GM21447 (cell line): ENCODE measurements at regions not wholly inside any gene's neighbourhood (a gene's known extent, or its start where the extent isn't known, plus 50 kb on each side); places are given as distances from the start of the nearest gene placed in this dataset.
"Not testable (repeated sequence)": the region's sequence is repeated elsewhere in the genome, so short reads cannot be mapped to it uniquely, and the experiment has no call there.

ENCODE experiments used
- ATAC-seq: cut with Tn5 transposase; IDR thresholded peaks from one replicate; pipeline ENCODE4 v1.9.1; 2021; ENCODE audit not compliant: unreplicated experiment

DNA sequence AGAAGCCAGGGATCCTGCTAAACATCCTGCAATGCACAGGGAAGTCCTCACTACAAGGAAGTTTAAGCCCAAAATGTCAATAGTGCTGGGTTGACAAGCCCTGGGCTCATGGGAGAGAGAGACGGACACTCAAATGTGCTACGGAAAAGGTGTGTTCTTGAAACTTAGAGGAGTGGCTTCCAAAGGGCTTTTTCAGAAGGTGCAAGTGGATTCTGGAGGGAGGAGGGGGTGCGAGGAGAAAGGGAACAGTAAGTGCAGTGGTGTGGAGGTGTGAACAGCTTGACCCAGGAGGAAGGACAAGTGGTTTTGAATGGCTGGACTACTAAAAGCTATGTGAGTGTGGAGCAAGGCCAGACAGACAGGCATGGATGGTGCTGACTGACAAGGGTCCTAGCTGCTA, 50.4 kb upstream of the CECR2 start:
- no peak for ATAC-seq

DNA sequence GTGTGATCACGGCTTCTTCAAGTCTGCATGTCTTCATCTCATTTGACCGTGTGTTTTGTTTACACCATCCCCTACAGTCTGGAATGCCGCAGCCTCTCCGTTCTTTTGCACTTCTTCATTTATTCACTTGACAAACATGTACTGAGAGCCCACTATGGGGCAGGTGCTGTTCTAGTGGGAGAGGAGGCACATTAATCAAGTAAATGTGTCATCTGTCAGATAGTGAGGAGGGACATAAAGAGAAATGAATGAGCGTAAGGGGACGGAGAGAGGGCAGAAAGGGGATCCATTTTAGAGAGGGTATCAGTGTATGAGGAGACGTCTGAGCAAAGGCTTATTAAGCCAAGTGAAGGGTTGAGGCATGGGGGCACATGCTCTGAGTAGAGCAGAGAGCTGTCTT, 54.0 kb upstream of the CECR2 start:
- ATAC-seq: no peak

DNA sequence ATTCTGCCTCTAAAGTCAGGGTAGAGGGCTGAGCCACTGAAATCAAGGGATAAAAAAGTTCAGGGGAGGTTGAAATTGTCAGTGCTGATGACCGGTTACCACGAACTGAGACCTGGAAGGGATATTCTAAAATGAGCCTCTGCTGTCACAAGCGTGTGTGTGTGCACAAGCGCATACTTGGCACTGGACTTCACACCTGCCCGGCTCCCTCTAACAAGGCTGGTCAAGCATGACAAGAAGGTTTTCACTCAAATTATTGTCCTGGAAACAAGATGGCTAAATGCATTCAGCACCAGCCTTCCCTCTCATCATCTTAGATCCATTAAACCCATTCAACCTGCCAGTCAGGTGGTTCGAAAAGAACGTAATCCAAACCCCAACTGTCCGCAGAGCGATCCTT, 54.8 kb upstream of the CECR2 start:
- ATAC-seq: no peak

DNA sequence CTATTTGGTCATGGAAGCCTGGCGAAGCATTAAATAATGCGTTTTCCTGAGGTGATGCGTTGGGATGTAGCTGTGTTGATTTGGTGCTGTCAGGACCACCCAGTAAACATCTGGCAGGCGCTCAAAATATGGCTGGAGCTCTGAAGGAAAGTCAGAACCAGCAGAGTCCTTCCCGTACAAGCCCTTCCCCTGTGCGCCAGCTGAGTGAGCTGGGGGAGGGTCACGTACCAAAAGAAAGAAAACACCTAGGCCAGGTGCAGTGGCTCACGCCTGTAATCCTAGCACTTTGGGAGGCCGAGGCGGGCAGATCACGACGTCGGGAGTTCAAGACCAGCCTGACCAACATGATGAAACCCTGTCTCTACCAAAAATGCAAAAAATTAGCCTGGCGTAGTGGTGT, 55.6 kb upstream of the CECR2 start:
- ATAC-seq: no peak

DNA sequence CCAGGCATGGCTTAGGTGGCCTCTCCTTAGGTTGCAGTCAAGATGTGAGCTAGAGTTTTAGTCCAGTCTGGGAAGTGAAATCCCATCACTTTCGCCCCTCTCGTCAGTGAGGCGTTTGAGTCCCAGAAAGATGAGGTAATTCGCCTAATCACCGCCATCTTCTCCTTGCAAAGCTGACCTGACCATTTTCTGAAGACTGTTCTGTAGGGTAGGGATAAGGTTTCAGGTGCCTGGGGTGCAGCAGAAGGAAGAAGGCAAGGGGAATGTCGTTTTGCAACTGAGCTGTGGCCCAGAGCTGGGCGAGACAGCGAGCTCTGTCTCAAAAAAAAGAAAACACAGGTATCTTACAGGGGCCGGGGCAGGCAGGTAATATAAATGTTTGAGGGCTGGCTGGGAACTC, 61.7 kb upstream of the CECR2 start:
- ATAC-seq: no peak

DNA sequence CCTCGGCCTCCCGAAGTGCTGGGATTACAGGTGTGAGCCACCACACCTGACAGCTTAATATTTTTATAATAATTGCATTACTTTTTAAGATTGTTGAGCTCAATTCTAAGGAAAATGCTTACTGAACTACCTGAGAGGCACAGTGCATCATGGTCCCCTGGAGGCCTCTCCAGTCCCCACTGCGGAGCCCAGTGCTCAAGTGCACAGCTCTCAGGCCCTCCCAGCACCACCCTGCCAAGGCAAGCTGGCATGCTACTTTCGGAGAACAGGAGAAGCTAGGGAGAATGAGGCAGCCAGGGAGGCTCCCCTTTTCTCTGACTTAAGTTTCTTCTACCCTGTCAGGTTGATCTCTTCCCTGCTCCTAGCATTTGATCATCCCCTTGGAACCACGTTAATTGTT, 64.2 kb upstream of the CECR2 start:
- ATAC-seq: no peak

DNA sequence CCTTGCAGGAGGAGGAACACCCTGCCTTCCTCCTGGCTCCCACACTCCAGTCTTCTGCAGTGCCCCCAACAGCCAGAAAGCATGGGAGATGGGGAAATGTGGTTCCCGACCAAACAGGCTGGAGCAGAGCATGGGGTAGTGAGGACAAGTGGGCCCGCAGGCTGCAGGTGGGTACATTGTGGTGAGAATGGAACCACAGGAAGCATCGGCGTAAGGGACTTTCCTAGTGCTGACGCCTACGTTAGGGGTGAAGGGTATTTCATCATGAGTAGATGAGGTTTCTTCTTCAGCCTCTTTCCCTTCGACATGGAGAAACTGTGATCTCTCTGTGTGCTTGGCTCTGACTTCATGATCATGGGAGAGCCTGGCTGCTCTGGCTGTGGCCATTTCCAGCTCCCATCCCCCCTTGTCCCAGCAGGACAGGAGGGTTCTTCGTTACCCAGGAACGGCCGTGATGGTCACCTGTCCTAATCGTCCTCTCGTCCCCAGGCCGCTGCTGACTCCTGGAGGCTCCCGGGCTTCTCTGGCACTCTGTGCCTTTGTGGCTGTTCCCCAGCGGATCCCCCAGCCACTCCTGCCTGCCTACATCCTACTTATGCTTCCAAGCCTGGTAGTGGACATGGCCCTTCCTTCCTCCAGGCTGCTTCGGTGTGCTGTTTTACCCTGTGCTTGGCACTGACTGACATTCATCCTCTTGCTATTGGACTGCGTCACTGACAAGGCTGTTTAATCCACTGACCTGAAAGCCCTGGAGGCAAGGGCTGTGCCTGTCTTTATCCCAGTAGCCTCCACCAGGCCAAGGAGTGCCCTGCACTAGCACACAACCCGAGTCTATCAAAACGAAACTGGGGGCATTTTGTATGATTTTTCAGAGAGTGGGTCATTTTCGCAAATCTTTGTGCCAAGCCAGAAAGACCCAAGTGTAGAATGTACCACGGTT, 65.2 kb upstream of the CECR2 start:
- ATAC-seq: peak; percentile 76

DNA sequence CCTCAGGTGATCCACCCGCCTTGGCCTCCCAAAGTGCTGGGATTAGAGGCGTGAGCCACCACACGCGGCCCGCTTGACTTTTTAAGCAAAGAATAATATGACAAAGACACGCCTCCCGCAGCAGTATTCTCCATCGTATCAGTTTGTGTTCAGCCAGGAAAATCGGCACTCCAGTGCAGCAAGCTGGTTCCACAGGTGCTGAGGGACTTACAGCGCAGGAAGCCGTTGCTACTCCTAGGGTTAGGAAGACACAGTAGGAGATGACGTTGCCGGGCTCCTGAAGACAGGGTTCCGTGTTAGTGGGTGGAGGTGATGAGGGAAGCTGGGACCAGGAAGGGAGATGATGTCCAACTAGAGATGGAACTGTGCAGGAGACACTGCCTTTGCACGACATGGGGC, 65.8 kb upstream of the CECR2 start:
- ATAC-seq: no peak

DNA sequence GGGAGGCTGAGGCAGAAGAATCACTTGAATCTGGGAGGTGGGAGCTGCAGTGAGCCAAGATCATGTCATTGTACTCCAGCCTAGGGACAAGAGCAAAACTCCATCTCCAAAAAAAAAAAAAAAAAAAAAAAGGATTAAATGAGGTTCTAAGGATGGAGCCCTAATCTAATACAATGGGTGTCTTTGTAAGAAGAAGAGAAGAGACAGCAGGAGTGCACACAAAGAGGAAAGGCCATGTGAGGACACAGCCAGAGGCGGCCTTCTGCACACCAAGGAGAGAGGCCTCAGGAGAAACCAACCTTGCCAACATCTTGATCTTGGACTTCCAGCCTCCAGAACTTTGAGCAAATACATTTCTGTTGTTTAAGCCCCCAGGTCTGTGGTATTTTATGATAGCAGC, 66.6 kb upstream of the CECR2 start:
- ATAC-seq: no peak

DNA sequence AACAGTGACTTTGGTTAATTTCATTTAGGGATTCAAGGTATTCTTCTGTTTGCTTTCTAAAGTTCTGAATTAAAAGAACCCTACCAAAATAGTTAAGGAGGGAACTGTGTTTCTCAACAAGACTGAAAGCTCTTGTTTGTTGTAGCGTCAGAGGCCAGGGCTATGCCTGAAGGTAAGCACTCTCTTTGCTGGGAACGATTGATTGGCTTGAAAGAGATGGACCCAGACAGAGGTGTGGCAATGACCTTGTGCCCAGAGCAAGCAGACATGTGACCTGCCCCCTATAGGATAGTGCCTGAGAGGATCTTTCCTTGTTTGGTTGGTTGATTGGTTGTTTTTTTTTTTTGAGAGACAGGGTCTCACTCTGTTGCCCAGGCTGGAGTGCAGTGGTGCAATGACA, 68.3 kb upstream of the CECR2 start:
- ATAC-seq: no peak

DNA sequence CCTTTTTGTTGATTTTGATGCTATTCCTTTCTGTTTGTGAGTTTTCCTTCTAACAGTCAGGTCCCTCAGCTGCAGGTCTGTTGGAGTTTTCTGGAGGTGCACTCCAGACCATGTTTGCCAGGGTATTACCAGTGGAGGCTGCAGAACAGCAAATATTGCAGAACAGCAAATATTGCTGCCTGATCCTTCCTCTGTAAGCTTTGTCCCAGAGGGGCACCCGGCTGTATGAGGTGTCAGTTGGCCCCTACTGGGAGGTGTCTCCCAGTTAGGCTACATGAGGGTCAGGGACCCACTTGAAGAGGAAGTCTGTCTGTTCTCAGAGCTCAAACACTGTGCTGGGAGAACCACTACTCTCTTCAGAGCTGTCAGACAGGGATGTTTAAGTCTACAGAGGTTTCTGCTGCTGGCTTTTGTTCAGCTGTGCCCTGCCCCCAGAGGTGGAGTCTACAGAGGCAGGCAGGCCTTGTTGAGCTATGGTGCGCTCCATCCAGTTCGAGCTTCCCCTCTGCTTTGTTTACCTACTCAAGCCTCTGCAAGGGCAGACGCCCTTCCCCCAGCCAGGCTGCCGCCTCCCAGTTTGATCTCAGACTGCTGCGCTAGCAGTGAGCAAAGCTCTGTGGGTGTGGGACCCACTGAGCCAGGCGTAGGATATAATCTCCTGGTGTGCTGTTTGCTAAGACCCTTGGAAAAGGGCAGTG, 70.3 kb upstream of the CECR2 start:
- not testable (repeated sequence) for ATAC-seq

DNA sequence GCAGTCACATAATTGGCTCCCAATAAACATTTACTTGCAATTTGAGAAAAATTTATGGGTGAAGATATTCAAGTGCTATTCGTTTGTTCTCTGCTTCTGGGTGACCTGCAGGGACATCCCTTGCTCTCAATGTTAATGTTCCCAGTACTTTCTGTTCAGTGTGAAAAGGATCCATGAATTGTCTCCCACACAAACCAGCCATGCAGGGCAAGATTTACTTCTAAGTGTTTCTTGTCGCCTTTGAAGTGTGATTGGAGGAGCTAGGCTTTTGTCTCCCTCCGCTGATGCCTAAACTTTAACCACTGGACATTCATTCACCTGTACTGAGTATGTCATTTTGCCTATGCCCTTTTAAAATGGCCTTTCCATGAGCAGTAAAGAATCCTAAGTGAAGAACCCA, 66.4 kb upstream of the ADA2 start:
- no peak for ATAC-seq

DNA sequence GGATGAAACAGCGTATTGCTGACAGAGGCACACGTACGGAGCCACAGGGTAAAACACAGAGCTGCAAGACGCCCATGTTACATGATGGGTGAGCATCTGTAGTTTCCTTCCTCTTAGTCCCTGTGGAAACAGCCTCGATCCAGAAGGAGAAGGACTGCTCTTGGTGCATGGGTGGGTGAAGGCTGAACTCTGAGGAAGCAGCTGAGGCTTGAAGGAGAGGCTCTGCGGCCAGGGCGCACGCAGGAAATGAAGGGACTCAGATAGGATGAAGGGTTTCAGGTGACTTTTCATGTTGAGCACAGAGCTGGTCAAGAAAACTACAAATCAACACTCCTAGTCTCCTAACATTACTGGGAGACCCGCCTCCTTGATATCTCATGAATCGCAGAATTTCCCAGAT, 65.7 kb upstream of the ADA2 start:
- ATAC-seq: no peak

DNA sequence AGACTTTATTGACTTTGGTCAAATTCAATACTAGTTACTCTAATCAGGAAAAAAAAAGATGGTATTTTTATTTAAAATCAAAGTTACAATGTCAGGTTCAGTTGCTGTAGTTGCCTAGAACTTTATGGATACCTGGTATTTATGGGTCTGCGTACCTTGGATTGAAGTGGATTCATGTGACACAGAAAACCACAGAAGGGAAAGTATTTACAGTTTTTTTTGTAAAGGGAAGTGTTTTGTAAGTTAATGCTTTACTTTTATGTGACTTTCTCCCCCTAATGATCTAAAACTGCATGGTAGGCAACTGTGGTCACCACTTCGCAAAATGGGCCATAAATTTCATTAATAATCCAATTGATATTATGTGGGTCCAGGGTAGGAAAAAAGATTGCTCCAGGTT, 65.2 kb upstream of the ADA2 start:
- ATAC-seq: no peak

DNA sequence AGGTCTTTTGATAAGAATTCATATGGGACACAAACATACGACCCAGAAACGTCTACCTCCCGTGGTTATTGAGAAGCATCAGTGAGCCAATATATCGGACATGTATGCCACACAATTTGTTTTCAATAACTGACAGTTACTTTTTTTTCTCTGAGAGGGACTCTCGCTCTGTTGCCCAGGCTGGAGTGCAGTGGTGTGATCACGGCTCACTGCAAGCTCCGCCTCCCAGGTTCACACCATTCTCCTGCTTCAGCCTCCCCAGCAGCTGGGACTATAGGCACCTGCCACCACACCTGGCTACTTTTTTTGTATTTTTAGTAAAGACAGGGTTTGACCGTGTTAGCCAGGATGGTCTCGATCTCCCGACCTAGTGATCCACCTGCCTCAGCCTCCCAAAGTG, 64.6 kb upstream of the ADA2 start:
- not testable (repeated sequence) for ATAC-seq

DNA sequence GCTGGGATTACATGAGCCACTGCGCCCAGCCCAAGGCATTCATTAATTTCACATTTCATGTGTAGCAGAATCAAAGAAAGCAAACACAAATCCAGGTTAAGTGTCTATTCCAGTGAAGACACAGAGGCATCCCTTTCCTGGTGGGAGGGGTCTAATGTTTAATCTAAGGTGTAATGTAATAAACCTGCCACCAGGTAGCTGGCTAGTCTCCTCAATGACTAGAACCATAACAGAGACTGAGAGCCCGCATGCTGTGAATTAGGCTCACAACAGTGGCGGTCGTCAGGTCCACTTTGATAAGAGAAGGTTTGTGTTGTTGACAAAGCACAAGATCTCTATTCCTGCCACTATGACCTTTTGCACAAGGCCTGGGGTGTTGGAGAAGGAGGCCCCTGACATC, 64.2 kb upstream of the ADA2 start:
- no peak for ATAC-seq

DNA sequence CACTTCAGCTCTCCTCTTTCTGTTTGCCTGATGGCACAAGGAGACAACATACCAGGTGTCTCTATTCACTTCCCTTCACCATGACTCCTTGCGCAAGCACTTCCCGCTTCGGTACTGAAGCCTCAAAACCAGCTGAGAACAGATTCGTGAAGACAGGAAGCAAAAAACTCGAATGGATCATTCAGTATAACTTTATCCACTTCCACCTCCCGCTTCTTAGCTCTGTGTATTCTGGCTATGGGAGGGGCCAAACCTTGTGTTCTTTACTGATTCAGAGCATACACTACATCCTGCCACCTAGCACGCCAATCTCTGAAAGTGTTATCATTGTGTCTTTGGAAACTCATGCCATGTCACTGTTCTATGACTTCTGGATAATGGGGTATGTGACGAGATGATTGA, 62.2 kb upstream of the ADA2 start:
- ATAC-seq: no peak

DNA sequence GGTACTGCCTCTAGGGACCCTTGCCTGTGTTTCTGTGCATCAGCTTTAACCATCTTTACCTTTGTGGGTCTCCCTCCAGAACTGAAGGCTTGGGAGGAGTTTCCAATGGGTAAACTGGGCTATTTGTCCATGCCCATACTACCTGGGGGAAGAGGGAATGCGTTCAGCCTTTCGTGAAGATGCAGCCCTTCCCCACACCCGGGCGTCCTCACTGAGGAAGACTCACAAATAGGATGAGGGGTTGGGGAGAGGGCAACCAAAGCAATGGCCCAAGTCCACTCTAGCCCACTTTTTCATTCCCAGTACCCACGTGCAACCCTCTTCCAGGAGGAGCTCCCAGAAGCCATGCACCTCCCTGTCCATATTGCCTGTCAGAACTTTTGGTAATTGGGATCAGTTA, 61.8 kb upstream of the ADA2 start:
- no peak for ATAC-seq

DNA sequence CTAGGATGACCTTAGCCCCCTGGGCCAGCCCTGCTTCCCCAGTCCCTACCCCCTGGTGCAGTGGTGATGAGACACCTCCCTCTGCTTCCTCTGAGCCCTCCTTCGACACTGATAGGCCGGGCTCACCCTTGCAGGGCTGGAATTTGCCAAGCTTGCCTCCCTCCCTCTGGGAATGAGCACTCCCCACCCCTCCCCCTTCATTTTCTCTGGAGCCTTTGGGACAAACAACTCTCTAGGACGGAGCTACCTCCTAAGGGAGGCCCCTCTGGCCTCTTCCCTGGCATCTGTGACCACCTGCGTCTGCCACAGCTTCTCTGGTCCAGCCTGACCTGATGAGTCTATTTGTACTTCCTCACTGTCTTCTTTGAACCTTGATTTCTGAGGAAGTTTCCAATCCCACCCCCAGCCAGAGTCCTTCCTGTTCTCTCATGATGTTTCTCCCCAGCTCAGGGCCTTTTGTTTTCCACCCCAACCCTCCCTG, 53.3 kb upstream of the ADA2 start:
- no peak for ATAC-seq

DNA sequence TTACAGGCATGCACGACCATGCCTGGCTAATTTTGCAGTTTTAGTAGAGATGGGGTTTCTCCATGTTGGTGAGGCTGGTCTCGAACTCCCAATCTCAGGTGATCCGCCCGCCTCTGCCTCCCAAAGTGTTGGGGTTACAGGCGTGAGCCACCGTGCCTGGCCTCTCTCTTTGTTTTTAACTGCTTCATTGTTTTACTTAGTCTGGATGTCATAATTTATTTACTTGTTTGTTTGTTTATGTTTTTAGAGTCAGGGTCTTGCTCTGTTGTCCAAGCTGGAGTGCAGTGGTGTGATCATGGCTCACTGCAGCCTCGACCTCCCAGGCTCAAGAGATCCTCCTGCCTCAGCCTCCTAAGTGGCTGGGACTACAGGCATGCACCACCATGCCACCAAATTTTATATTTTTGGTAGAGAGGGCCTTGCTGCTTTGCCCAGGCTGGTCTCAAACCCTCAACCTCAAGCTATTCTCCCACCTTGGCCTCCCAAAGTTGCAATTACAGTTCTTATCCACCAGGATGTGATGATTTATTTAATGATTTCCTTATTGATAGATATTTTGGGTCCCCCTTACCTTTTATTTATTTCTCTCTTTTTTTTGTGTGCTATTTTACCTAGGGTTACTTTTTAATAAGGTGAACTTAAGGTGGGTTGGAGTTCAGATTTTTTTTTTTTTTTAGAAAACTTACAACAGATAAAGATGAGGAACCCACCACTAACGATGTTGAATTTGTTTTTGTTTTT, 52.6 kb upstream of the ADA2 start:
- no peak for ATAC-seq

DNA sequence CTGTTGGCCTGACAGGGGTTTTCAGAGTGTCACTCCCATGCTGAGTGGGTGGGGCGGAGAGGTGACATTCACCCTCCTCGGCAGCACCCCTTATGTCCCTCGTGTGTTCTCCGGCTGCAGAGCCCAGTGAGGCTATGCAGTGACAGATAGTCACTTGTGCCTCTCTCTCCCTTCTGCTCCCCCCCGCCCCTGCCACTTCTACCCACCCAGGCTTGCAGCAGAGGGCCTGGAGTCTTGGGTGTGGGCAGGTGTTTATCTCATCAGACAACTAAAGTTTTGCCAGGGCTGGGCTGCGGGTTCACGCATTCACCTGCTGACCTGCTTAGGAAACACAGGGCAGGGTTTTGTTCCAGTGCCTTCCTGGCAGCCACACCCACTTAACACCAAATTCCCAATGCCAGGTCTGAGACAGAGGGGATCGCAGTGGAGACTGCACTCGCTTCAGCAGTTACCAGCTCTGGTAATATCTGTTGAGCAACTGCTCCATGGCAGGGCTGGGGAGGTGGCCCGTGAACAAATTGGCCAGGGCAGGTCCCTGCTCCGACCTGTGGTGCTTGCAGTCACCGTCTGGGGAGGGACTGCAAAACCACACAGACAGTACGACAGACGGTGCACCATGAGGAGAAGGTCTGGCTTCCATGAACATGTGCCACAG, 50.5 kb upstream of the ADA2 start:
- no peak for ATAC-seq
